RWPE1 (cell line): ENCODE measurements at regions not wholly inside any gene's neighbourhood (a gene's known extent, or its start where the extent isn't known, plus 50 kb on each side); places are given as distances from the start of the nearest gene placed in this dataset.
"Not testable (repeated sequence)": the region's sequence is repeated elsewhere in the genome, so short reads cannot be mapped to it uniquely, and the experiment has no call there.

ENCODE experiments used
- CTCF ChIA-PET: fragments of 350-600 bp; sonication (Branson Sonifier 250); formaldehyde crosslinking; extraction: SDS; loops from one replicate; lab custom pipeline; 2021; lab: Yijun Ruan, JAX
- POLR2A ChIA-PET: fragments of 400-600 bp; formaldehyde crosslinking; extraction: SDS; loops from one replicate; lab custom pipeline; 2020; ENCODE audit warnings: antibody characterized with exemption; ENCODE audit not compliant: low non-redundant PET; lab: Yijun Ruan, JAX
- DNase-seq: peaks from one replicate; pipeline ENCODE4 v3.0.0; 2012; ENCODE audit warnings: low spot score
- H3K27ac ChIP-seq: fragments of 450-650 bp; 2 replicates; pipeline ENCODE4 v1.5.1; 2017
- CTCF ChIP-seq: fragments of 450-650 bp; conservative IDR thresholded peaks from 2 replicates; pipeline ENCODE4 v1.5.1; 2017; ENCODE audit warnings: low read depth, mild to moderate bottlenecking

- H3K27ac ChIP-seq: no peak overlapping the region
- DNase-seq: no peak
- TF ChIP-seq CTCF: no peak
- CTCF ChIA-PET: no interaction called here
- POLR2A ChIA-PET: no interaction called here
Observed at GRCh38 chrX:7987160-7988012, 60.2 kb upstream of the PNPLA4 start.

GRCh38 chrX:7986738-7987137 lies 59.5 kb upstream of the PNPLA4 start:
- POLR2A ChIA-PET, DNase-seq, H3K27ac ChIP-seq, CTCF ChIA-PET: not testable (repeated sequence)

GRCh38 chrX:7985568-7985967 lies 58.4 kb upstream of the PNPLA4 start:
- no peak for TF ChIP-seq CTCF
- no peak overlapping the region for H3K27ac ChIP-seq
- CTCF ChIA-PET: no interaction called here
- no peak for DNase-seq
- POLR2A ChIA-PET: no interaction called here

GRCh38 chrX:7983581-7983980 lies 56.4 kb upstream of the PNPLA4 start:
- H3K27ac ChIP-seq: no peak overlapping the region
- DNase-seq: no peak
- no peak for TF ChIP-seq CTCF
- POLR2A ChIA-PET: no interaction called here
- CTCF ChIA-PET: no interaction called here
